HG02970 (cell line): ENCODE measurements at regions not wholly inside any gene's neighbourhood (a gene's known extent, or its start where the extent isn't known, plus 50 kb on each side); places are given as distances from the start of the nearest gene placed in this dataset.

Source experiments
- ATAC-seq: cut with Tn5 transposase; IDR thresholded peaks from one replicate; pipeline ENCODE4 v1.9.1; 2021; ENCODE audit warnings: mild to moderate bottlenecking, moderate library complexity, moderate number of reproducible peaks; ENCODE audit not compliant: unreplicated experiment, low FRiP score

- ATAC-seq = no peak
Measured at GRCh38 chr6:104580452-104580851, 279.3 kb downstream of the HACE1 start.

- no peak for ATAC-seq
Measured at GRCh38 chr6:104579310-104579863, 280.3 kb downstream of the HACE1 start.

DNA sequence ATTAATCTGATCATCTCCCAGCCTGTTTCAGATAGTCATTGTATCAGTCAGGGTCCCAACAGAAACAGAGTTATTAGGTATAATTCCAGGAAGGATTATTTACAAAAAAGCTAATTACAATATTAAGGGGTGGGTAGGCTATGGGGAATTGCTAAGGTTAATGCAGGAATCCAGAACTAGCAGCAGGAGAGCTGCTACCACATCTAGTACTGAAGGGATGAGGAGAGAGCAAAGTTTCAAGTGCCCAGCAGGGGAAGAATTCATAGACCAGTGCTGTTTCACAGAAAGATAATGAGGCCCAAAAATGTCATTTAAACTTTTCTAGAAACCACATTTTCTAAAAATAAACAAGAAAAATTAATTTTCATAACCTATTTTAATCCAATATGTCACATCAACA, 284.2 kb downstream of the HACE1 start:
- ATAC-seq = no peak

GRCh38 chr6:104574135-104574750, 285.5 kb downstream of the HACE1 start:
- ATAC-seq = no peak

DNA sequence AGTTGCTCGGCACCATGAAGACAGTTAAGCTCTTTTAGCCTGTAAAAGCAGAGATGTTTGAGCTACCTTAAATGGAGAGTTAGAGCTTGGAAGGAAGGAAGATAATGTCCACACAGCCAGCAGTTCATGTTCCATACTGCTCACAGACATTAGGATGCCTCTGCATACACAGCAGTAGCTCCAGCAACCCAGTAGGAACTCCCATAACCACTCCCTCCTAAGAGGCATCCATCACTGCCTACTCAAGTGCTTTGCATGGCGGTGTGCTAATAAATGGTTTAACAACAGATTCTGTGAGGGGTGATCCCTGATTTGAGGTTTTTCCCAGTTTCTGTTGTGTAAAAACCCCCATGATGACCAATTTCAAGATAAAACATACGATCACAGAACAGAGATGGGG, 286.4 kb downstream of the HACE1 start:
- ATAC-seq = no peak

DNA sequence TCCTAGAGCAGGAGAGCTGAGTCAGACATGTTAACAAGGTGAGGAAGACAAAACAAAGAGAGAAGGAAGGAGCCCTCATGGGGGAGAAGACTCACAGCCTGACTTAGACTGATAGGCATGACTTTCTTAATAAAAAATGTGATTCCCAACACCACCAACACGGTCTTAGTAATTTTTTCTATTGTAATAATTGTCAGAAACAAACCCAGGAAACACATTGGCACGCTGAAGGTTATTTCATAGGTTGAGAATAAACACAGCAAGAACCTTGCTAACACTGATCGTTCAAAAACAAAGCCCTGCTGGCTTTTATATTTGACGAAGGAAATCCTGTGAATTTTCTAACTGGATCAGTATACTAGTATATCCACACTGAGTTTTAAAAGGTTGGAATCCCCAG, 286.8 kb downstream of the HACE1 start:
- no peak for ATAC-seq

DNA sequence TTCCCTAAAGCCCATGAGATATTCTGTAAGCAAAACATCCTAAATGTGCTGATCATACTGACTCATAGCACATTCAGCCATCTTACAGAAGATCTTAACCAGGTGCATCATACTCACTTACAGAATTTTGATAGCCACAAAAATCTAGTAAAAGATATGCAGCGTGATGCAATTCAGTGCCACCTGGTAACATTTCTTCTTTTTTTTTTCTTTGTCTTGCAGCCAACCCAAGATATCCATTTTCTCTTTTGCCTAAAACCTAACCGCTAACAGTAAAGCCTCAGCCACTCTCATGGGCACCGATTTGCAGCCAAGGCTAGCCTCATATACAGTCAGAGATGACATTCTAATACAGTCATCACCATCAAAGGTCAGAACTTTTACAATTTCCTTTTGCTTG, 293.3 kb downstream of the HACE1 start:
- no peak for ATAC-seq

DNA sequence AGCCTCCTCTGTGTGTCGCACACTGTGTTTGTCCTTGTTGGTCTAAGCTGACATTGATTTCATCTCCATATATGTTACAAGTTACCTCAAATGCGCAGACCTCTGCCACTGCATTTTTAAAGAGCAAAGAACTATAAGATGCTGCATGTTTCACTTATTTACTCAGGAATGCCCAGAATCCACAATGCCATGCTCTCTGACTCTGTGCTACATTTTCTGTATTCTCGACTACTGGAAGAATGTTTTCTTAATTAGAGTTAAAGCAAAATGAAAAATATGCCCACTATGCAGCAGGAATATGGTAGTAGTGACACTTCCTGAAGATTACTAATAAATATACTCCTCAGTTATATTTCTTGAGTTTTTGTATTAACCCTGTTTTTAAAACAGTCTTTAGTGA, 296.4 kb downstream of the HACE1 start:
- no peak for ATAC-seq

DNA sequence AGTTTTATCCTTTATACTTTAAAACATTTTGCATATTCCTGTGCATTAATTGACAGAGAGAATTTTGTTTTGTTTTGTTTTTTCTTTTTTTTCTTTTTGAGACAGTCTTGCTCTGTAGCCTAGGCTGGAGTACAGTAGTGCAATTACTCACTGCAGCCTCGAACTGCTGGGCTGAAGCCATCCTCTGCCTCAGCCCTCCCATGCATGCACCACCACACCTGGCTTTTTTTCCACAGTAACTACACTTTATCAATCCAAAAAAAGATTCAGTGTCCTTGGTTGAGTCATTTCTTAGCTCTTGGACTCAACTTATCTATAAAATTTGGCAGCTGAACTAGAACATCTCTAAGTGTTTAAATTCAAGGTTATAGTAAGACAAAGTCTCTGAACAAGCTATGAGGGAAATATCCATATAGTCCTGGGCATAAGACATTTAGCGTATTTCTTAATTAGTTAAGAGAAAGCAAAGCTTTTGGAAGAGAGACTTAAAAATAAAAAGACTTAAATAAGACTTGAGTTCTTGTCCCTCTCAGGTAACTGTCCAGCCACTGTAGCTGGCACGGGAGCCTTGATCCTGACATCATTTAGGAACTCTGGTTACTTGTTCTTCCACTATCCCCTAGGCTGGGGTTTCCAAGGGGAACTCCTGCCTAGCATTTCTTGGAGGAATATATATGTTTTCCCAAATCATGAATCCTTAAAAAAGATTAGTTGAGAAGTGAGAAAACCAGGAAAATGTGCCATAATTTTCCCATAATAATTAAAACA, 300.1 kb downstream of the HACE1 start:
- no peak for ATAC-seq

GRCh38 chr6:104558746-104559145, 301.0 kb downstream of the HACE1 start:
- no peak for ATAC-seq

- no peak for ATAC-seq
Measured at GRCh38 chr6:104548297-104548696, 311.4 kb downstream of the HACE1 start.

- no peak for ATAC-seq
Measured at GRCh38 chr6:104541411-104541810, 318.3 kb downstream of the HACE1 start.

DNA sequence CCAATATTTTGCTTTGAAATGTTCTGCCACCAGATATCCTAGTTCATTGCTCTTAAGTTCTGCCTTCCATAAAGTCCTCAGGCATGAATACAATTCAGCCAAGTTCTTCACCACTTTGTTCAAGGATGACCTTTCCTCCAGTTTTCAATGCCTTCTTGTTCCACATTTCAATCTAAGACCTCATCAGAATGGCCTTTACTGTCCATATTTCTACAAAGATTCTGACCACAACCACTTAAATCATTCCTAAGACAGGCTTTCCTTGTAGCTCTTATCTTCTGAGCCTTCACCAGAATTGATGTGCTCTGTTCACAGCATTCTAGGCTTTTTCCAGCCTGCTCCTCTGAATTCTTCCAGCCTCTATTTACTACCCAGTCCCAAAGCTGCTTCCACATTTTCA, 319.0 kb downstream of the HACE1 start:
- ATAC-seq = no peak

DNA sequence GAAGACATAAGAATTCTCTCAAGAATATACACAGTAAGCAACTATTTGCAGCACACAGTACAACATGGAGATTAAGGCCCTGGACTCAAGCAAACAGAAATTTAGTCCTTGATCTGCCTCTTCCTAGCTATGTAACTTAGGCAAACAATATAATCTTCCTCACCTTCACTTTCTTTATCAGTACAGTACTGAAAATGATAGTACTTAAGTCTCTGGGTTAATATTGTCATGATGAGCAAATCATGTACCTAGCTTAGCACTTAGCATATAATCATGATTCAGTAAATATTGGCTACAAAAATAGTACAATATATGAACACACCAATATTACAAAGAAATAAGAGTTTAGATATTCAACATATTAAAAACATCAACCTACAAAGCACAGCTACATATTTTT, 320.5 kb downstream of the HACE1 start:
- ATAC-seq = no peak

- no peak for ATAC-seq
Measured at GRCh38 chr6:104537872-104538271, 321.8 kb downstream of the HACE1 start.

GRCh38 chr6:104537180-104537579, 322.5 kb downstream of the HACE1 start:
- no peak for ATAC-seq

DNA sequence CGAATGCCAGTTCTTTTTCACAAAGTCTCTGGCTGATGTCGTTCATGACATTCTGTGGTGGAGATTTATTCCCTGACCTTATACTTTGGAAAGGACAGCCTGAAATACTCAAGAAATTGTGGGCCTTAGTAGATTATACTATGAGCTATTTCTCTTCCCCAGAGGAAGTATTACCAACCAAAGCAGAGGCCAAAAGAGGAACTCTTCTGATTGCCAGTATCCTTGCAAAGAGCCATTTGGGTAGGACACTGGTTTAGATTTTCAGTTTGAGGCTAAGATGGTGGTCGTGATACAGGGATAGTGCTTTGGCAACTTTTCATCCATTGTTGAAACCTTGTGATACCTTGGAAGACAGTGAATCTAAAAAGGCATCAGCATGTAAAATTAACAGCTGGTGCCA, 327.3 kb downstream of the HACE1 start:
- ATAC-seq = no peak

DNA sequence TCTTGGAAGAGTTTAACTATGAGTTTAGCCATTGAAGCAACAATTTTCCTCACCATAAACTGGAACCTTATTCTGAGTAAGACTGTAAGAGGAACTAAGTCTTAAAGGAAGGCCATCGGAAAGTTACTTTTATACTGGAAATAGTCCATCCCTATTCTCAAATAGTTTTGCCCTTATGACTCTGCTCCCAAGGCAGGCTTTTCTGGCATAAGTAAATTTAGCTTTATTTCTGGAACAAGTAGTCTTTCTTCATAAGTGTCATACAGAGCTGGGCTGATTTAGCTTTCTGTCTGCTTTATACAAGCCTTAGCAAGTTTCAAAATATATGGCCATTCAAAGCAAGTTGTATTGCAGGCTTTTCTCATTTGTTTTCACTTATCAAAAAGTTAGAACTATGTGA, 328.1 kb downstream of the HACE1 start:
- ATAC-seq = no peak

GRCh38 chr6:104527761-104528415, 331.8 kb downstream of the HACE1 start:
- no peak for ATAC-seq

GRCh38 chr6:104527311-104527710, 332.4 kb downstream of the HACE1 start:
- ATAC-seq = no peak

DNA sequence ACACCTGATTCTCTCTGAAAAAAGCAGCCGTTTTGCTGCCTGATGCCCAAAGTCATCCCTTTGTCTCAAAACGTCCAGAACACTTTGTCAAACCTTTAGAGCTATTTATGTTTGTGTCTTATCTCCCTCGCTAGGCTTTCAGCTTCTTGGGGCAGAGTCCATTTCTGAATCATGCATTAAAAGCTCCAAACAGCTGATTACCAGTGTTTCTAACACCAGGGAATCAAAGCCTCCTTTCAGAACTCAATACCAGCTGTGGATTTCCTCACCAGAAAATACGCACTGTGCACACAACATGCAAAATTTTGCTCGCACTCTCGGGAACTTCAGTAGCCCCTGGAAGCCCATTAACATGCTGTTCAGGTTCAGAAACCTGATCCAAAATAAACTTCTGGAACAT, 333.3 kb downstream of the HACE1 start:
- ATAC-seq = no peak
